ENCODE measurements at regions not wholly inside any gene's neighbourhood (a gene's known extent, or its start where the extent isn't known, plus 50 kb on each side); places are given as distances from the start of the nearest gene placed in this dataset.

GRCh38 chr2:176477336-176477735, 208.1 kb downstream of the MTX2 start:
- H3K4me3 ChIP-seq (ENCODE audit: low read depth, low read length), result no peak overlapping the region
- no peak for DNase-seq (ENCODE audit: low read depth)
- no peak for TF ChIP-seq CTCF (IDR thresholded peaks at IDR 0.05; ENCODE audit: insufficient read depth, low read length, poor library complexity, severe bottlenecking)
- H3K36me3 ChIP-seq (ENCODE audit: control insufficient read depth, insufficient read depth, low read length), result no peaks in the 10 kb centered on the region
- H3K27me3 ChIP-seq (ENCODE audit: control insufficient read depth, insufficient read depth, low read length), result no peaks in the 10 kb centered on the region

- no peak for DNase-seq (ENCODE audit: low read depth)
- Histone ChIP-seq H3K36me3 (ENCODE audit: control insufficient read depth, insufficient read depth, low read length) (no peaks in the 10 kb centered on the region), H3K27me3 (ENCODE audit: control insufficient read depth, insufficient read depth, low read length) (no peaks in the 10 kb centered on the region), H3K4me3 (ENCODE audit: low read depth, low read length) (no peak overlapping the region)
- TF ChIP-seq CTCF (IDR thresholded peaks at IDR 0.05; ENCODE audit: insufficient read depth, low read length, poor library complexity, severe bottlenecking), result no peak
These were observed 210.7 kb downstream of the MTX2 start for GRCh38 chr2:176479961-176480360.

- Histone ChIP-seq H3K27me3 (ENCODE audit: control insufficient read depth, insufficient read depth, low read length) (no peaks in the 10 kb centered on the region), H3K36me3 (ENCODE audit: control insufficient read depth, insufficient read depth, low read length) (no peaks in the 10 kb centered on the region), H3K4me3 (ENCODE audit: low read depth, low read length) (no peak overlapping the region)
- no peak for DNase-seq (ENCODE audit: low read depth)
- no peak for TF ChIP-seq CTCF (IDR thresholded peaks at IDR 0.05; ENCODE audit: insufficient read depth, low read length, poor library complexity, severe bottlenecking)
These were observed 212.9 kb downstream of the MTX2 start for GRCh38 chr2:176482107-176482506.

GRCh38 chr2:176483476-176483875, 214.2 kb downstream of the MTX2 start:
- H3K4me3 ChIP-seq (ENCODE audit: low read depth, low read length), result no peak overlapping the region
- TF ChIP-seq CTCF (IDR thresholded peaks at IDR 0.05; ENCODE audit: insufficient read depth, low read length, poor library complexity, severe bottlenecking), result no peak
- DNase-seq (ENCODE audit: low read depth), result no peak
- no peaks in the 10 kb centered on the region for H3K36me3 ChIP-seq (ENCODE audit: control insufficient read depth, insufficient read depth, low read length)
- no peaks in the 10 kb centered on the region for H3K27me3 ChIP-seq (ENCODE audit: control insufficient read depth, insufficient read depth, low read length)

- no peak for TF ChIP-seq CTCF (IDR thresholded peaks at IDR 0.05; ENCODE audit: insufficient read depth, low read length, poor library complexity, severe bottlenecking)
- no peaks in the 10 kb centered on the region for H3K27me3 ChIP-seq (ENCODE audit: control insufficient read depth, insufficient read depth, low read length)
- DNase-seq (ENCODE audit: low read depth), result no peak
- H3K4me3 ChIP-seq (ENCODE audit: low read depth, low read length), result no peak overlapping the region
- H3K36me3 ChIP-seq (ENCODE audit: control insufficient read depth, insufficient read depth, low read length), result no peaks in the 10 kb centered on the region
These were observed 214.8 kb downstream of the MTX2 start for GRCh38 chr2:176483901-176484568.

GRCh38 chr2:176484838-176485237, 215.6 kb downstream of the MTX2 start:
- no peak for TF ChIP-seq CTCF (IDR thresholded peaks at IDR 0.05; ENCODE audit: insufficient read depth, low read length, poor library complexity, severe bottlenecking)
- no peak for DNase-seq (ENCODE audit: low read depth)
- no peak overlapping the region for H3K4me3 ChIP-seq (ENCODE audit: low read depth, low read length)

More at GRCh38 chr2:176484838-176485237, 215.6 kb downstream of the MTX2 start:
- Histone ChIP-seq H3K27me3 (ENCODE audit: control insufficient read depth, insufficient read depth, low read length) (no peaks in the 10 kb centered on the region), H3K36me3 (ENCODE audit: control insufficient read depth, insufficient read depth, low read length) (no peaks in the 10 kb centered on the region)
